Prostate gland (tissue), 2 donors: ENCODE measurements at regions not wholly inside any gene's neighbourhood (a gene's known extent, or its start where the extent isn't known, plus 50 kb on each side); places are given as distances from the start of the nearest gene placed in this dataset.

Experiments
- CTCF ChIP-seq, 4 experiments: fragments of 200-600 bp in 2 of 4; fragments of 450-650 bp in 2 of 4; sonication (generic) in 2 of 4; IDR thresholded peaks; 1 replicate in 3 of 4; 2 replicates in 1 of 4; pipeline ENCODE4 v1.5.1; 2016 to 2019; ENCODE audit warnings: antibody characterized with exemption in 4 of 4, mild to moderate bottlenecking in 2 of 4, moderate library complexity in 2 of 4
- POLR2A ChIP-seq: fragments of 450-650 bp; IDR thresholded peaks from one replicate; pipeline ENCODE4 v1.6.1; 2016; ENCODE audit warnings: antibody characterized with exemption, mild to moderate bottlenecking

GRCh38 chr11:69970785-69971535 is 107.2 kb upstream of the ANO1 start:
- TF ChIP-seq CTCF (IDR thresholded peaks at IDR 0.05) (no peak), POLR2A (no peak)
